Psoas muscle (tissue), 7 donors: ENCODE measurements at regions not wholly inside any gene's neighbourhood (a gene's known extent, or its start where the extent isn't known, plus 50 kb on each side); places are given as distances from the start of the nearest gene placed in this dataset.

ENCODE experiments used
- ATAC-seq, 4 donors: fragments of 200-7000 bp; cut with Tn5 transposase; one replicate each; pipeline ENCODE4 v1.9.1; 2020; ENCODE audit warnings: moderate library complexity in 3 of 4, mild to moderate bottlenecking in 2 of 4
- DNase-seq, 2 donors: peaks; one replicate each; pipeline ENCODE4 v3.0.0-alpha.2; 2020
- H3K27ac ChIP-seq: fragments of 200-600 bp; one replicate; pipeline ENCODE4 v1.8.0; 2022
- H3K27me3 ChIP-seq, 3 donors: fragments of 200-600 bp in 1 of 3; one replicate each; pipeline versions ENCODE4 v1.6.1 to v1.8.0; 2013 to 2022; ENCODE audit warnings: low read length in 2 of 3, mild to moderate bottlenecking in 2 of 3, moderate library complexity in 1 of 3; ENCODE audit not compliant: insufficient read depth in 3 of 3
- H3K36me3 ChIP-seq, 2 donors: fragments of 200-600 bp in 1 of 2; one replicate each; pipeline versions ENCODE4 v1.6.1 to v1.8.0; 2013 to 2022; ENCODE audit warnings: low read depth in 1 of 2, mild to moderate bottlenecking in 1 of 2, moderate library complexity in 1 of 2; ENCODE audit not compliant: insufficient read depth in 1 of 2
- H3K4me1 ChIP-seq: fragments of 200-600 bp; one replicate; pipeline ENCODE4 v1.8.0; 2022
- H3K4me3 ChIP-seq: fragments of 200-600 bp; one replicate; pipeline ENCODE4 v1.8.0; 2022; ENCODE audit warnings: mild to moderate bottlenecking
- H3K9me3 ChIP-seq: fragments of 200-600 bp; one replicate; pipeline ENCODE4 v1.8.0; 2022
- WGBS, 3 donors: extraction: QIAGEN DNeasy Blood & Tissue Kit; methylation state at CpG; one replicate each; pipeline versions ENCODE4 v1.1.6 to v1.1.7; 2013; 5-methylcytosine and 5-hydroxymethylcytosine counted together
- intact Hi-C, 2 donors: fragments of 100-400 bp; cut with DNase I; formaldehyde crosslinking; loops; one replicate each; pipeline versions ENCODE4 v1.11.0 to v1.14.2; 2022
- TF ChIP-seq, protein P1 (sequence below): fragments of 200-600 bp; IDR thresholded peaks from one replicate; pipeline ENCODE4 v1.8.0; 2022; ENCODE audit warnings: antibody characterized with exemption
- donor health status: healthy with polysubstance abuse.
- donor health status: DM: no; HTN: no; CAD: no; lungs with moderate emphysema.
- donor health status: Bipolar disorder and iron deficiency.
- donor health status: healthy.
- donor health status: DM: yes; HTN: yes; CAD: no.
- donor health status: DM: no; HTN: no; CAD: no.
- donor health status: DM: yes; HTN: yes; CAD: no.

DNA sequence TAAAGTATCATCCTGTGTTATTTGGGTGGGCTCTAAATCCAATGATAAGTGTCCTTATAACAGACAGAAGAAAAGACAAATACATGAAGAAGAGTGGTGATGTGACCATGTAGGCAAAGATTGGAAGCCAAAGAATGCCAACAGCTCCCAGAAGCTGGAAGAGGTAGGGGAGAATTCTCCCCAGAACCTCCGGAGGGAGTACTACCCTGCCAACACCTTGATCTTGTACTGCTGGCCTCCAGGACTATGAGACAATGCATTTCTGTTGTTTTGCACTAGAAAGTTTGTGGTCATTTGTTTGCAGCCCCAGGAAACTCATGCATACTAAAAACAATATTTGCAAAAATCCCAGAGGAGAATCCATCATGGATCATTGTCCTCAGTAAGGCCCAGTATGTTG is 115.0 kb upstream of the ARHGAP20 start:
- intact Hi-C loops = no loop called here
- no peaks in the 10 kb centered on the region for H3K27me3 ChIP-seq
- no peaks in the 10 kb centered on the region for H3K36me3 ChIP-seq
- 63 to 69% (median 65%) methylated on average over 1 of the region's 1 CpG for WGBS, 3 donors
- H3K9me3 ChIP-seq = no peaks in the 10 kb centered on the region
- H3K4me1 ChIP-seq = no peaks in the 10 kb centered on the region
- ATAC-seq (no peak), DNase-seq (no peak)
- H3K4me3 ChIP-seq = no peak overlapping the region
- no peak overlapping the region for H3K27ac ChIP-seq
- TF ChIP-seq, protein P1, sequence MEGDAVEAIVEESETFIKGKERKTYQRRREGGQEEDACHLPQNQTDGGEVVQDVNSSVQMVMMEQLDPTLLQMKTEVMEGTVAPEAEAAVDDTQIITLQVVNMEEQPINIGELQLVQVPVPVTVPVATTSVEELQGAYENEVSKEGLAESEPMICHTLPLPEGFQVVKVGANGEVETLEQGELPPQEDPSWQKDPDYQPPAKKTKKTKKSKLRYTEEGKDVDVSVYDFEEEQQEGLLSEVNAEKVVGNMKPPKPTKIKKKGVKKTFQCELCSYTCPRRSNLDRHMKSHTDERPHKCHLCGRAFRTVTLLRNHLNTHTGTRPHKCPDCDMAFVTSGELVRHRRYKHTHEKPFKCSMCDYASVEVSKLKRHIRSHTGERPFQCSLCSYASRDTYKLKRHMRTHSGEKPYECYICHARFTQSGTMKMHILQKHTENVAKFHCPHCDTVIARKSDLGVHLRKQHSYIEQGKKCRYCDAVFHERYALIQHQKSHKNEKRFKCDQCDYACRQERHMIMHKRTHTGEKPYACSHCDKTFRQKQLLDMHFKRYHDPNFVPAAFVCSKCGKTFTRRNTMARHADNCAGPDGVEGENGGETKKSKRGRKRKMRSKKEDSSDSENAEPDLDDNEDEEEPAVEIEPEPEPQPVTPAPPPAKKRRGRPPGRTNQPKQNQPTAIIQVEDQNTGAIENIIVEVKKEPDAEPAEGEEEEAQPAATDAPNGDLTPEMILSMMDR = no peak

DNA sequence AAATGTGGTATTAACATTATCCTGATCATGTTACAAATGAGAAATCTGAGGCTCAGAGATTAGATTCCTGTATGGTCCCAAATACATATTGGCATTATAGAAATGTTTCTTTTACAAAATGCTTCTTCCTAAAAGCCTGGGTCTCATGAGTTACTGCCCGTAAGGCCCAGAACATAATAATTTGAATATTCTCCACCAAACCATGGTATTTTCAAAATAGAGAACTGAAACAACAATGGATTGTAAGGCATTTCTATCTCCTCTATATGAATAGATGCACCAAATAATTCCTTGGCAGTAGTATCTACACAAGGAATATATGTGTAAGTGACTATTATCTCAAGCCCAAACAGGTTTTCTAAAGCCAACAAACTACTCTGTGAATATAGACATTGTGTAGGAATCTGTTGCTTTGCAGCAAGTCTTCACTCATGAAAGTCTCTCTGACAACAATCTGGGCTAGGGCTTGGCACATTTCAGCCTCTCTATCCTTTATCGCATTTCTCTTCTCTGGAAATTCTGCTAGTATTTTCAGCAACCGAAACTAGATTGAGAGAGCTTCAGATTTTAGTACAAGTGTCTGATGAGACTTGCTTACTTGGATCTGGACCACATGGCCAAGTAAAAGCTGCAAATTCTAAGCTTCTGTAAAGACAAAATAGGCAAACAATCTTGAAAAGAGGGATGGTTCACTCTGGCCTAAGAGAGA is 112.8 kb upstream of the ARHGAP20 start:
- H3K27ac ChIP-seq = no peak overlapping the region
- no peak overlapping the region for H3K4me3 ChIP-seq
- no peaks in the 10 kb centered on the region for H3K27me3 ChIP-seq
- WGBS, 3 donors = 93 to 95% (median 94%) methylated on average over 3 of the region's 3 CpGs
- intact Hi-C loops = no loop called here
- DNase-seq = no peak
- no peak for ATAC-seq
- H3K9me3 ChIP-seq = no peaks in the 10 kb centered on the region
- TF ChIP-seq, protein P1 = no peak
- H3K36me3 ChIP-seq = no peaks in the 10 kb centered on the region
- H3K4me1 ChIP-seq = no peaks in the 10 kb centered on the region

DNA sequence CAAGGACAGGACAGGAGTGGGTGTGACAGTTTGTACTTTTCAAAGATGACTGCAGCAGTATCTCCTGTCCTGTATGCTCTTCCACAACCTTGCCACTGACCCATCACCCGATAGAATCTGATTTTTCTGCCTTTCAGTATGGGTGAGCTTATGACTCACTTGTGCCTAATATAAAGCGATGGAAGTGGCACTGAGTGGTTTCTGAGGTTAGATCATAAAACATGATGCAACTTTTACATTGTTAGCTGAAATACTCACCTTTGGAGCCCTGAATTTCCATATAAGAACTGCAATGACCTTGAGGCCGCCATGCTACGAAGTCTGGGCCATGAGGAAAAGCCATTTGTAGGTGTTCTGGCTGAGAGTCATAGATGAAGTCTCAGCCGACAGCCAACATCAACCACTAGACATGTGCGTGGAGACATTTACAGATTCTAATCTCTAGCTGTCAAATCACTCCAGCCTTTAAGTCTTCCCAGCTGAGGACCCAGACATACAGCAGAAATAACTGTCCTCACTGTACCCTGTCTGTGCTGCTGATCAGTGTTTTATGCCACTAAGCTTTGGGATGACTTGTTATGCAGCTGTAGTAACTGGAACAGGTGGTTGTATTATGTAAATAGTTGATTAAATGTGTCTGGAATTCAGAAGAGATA is 105.9 kb upstream of the ARHGAP20 start:
- WGBS, 3 donors = 86 to 88% (median 86%) methylated on average over 6 of the region's 6 CpGs
- no peaks in the 10 kb centered on the region for H3K36me3 ChIP-seq
- no peak overlapping the region for H3K27ac ChIP-seq
- ATAC-seq = no peak
- H3K27me3 ChIP-seq = no peaks in the 10 kb centered on the region
- H3K9me3 ChIP-seq = peaks cover 9% of the 10 kb centered on the region
- intact Hi-C loops = no loop called here
- H3K4me3 ChIP-seq = no peak overlapping the region
- no peaks in the 10 kb centered on the region for H3K4me1 ChIP-seq
- DNase-seq = no peak
- TF ChIP-seq, protein P1 = no peak

DNA sequence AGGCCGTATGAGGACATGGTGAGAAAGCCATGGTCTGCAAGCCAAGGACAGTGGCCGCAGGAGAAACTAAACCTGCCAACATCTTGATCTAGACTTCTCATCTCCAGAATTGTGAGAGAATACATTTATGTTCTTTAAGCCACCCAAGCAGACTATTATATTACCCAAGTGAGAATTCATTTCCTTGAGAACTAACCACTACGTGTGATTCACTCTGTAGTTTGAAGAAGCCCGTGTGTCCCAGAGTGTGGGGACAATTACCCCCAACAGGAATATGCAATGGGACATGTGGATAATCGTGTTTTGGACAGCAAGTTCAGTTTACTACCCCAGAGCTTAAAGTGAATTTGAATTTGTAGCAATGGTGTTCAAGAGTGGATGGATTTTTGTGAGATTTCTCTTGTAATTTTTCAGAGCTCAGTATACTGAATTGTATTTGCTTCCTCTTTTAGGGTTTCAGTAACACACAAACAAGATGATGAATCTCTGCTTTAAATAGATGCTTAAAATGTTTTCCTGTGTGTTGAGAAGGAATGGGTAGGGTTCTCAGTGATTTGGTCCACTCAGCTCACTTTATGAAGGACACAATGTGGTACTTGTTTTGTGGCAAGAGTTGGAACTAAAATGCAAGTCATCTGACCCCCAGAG is 100.0 kb upstream of the ARHGAP20 start:
- intact Hi-C loops = no loop called here
- TF ChIP-seq, protein P1 = no peak

More for the DNA sequence above, 100.0 kb upstream of the ARHGAP20 start:
- no peaks in the 10 kb centered on the region for H3K27me3 ChIP-seq
- WGBS, 3 donors = 77 to 86% (median 85%) methylated on average over 5 of the region's 5 CpGs
- peaks cover 9% of the 10 kb centered on the region for H3K9me3 ChIP-seq
- no peaks in the 10 kb centered on the region for H3K36me3 ChIP-seq
- no peak overlapping the region for H3K27ac ChIP-seq
- no peak for ATAC-seq
- no peak overlapping the region for H3K4me3 ChIP-seq
- no peaks in the 10 kb centered on the region for H3K4me1 ChIP-seq
- no peak for DNase-seq
